MM.1S (cell line): ENCODE measurements at regions not wholly inside any gene's neighbourhood (a gene's known extent, or its start where the extent isn't known, plus 50 kb on each side); places are given as distances from the start of the nearest gene placed in this dataset.

Source experiments
- DNase-seq: peaks from one replicate; pipeline ENCODE4 v3.0.0-alpha.2; 2015
- H2AFZ ChIP-seq: fragments of 300-600 bp; sonication (generic); 2 replicates; pipeline ENCODE4 v1.6.0; 2016; ENCODE audit warnings: antibody characterized with exemption, low read length
- H3F3A ChIP-seq: fragments of 300-600 bp; sonication (generic); 2 replicates; pipeline ENCODE4 v1.6.1; 2016; ENCODE audit warnings: mild to moderate bottlenecking, antibody characterized with exemption, low read length, moderate library complexity, mixed read lengths; ENCODE audit not compliant: insufficient read depth
- H3K27ac ChIP-seq: fragments of 300-600 bp; sonication (generic); 2 replicates; pipeline ENCODE4 v1.5.1; 2016; ENCODE audit warnings: mild to moderate bottlenecking, low read length
- H3K27me3 ChIP-seq: fragments of 300-600 bp; sonication (generic); replicated peaks from 2 replicates; pipeline ENCODE4 v1.6.0; 2016; ENCODE audit warnings: low read length; ENCODE audit not compliant: insufficient read depth
- H3K36me3 ChIP-seq: fragments of 300-600 bp; sonication (generic); replicated peaks from 2 replicates; pipeline ENCODE4 v1.6.1; 2016; ENCODE audit warnings: mild to moderate bottlenecking, low read length, mixed read lengths; ENCODE audit not compliant: insufficient read depth
- H3K4me1 ChIP-seq: fragments of 300-600 bp; sonication (generic); 2 replicates; pipeline ENCODE4 v1.6.1; 2016; ENCODE audit warnings: low read length, mixed read lengths
- H3K4me2 ChIP-seq: fragments of 300-600 bp; sonication (generic); 2 replicates; pipeline ENCODE4 v1.6.0; 2016; ENCODE audit warnings: low read depth, low read length
- H3K4me3 ChIP-seq: fragments of 300-600 bp; sonication (generic); 2 replicates; pipeline ENCODE4 v1.5.1; 2016; ENCODE audit warnings: low read length, mixed read lengths
- H3K79me2 ChIP-seq: fragments of 300-600 bp; sonication (generic); 2 replicates; pipeline ENCODE4 v1.6.1; 2016; ENCODE audit warnings: mixed run types, low read length, mixed read lengths
- H3K9ac ChIP-seq: fragments of 300-600 bp; sonication (generic); 2 replicates; pipeline ENCODE4 v1.6.1; 2016; ENCODE audit warnings: low read length, mixed read lengths
- H3K9me2 ChIP-seq: fragments of 300-600 bp; sonication (generic); replicated peaks from 2 replicates; pipeline ENCODE4 v1.6.1; 2016; ENCODE audit warnings: mild to moderate bottlenecking, low read length, mixed read lengths; ENCODE audit not compliant: insufficient read depth
- H3K9me3 ChIP-seq: fragments of 300-600 bp; sonication (generic); replicated peaks from 2 replicates; pipeline ENCODE4 v1.6.1; 2016; ENCODE audit warnings: mild to moderate bottlenecking, low read length, mixed read lengths; ENCODE audit not compliant: insufficient read depth
- H4K20me1 ChIP-seq: fragments of 300-600 bp; sonication (generic); 2 replicates; pipeline ENCODE4 v1.6.1; 2016; ENCODE audit warnings: mild to moderate bottlenecking, low read length, moderate library complexity, mixed read lengths; ENCODE audit not compliant: insufficient read depth
- EZH2 ChIP-seq: fragments of 300-600 bp; sonication (generic); optimal IDR thresholded peaks from 2 replicates; pipeline ENCODE3; 2017; ENCODE audit warnings: low read depth, mild to moderate bottlenecking, antibody characterized with exemption, low read length, mixed read lengths
- EZH2phosphoT487 ChIP-seq: fragments of 300-600 bp; sonication (generic); IDR thresholded peaks from 2 replicates; pipeline ENCODE4 v1.6.1; 2018; ENCODE audit warnings: antibody characterized with exemption, low read length
- TF ChIP-seq, protein P1 (sequence below): fragments of 300-600 bp; sonication (generic); IDR thresholded peaks from 2 replicates; pipeline ENCODE4 v1.5.1; 2016; ENCODE audit warnings: antibody characterized with exemption, low read length, mixed read lengths

DNA sequence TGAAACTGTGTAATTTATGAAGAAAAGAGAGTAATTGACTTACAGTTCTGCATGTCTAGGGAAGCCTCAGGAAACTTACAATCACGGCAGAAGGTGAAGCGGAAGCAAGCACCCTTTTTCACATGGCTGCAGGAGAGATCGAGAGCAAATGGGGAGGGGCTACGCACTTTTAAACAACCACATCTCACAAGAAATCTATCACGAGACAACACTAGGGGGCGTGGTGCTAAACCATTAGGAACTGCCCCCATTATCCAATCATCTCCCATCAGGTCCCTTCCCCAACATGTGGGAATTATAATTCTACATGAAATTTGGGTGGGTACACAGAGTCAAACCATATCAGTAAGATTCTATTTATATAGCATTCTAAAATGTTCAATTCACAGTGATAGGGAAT lies 114.8 kb upstream of the TRPC4 start:
- H3K27ac ChIP-seq, result no peak overlapping the region
- H4K20me1 ChIP-seq, result no peaks in the 10 kb centered on the region
- no peaks in the 10 kb centered on the region for H3K9me3 ChIP-seq
- H2AFZ ChIP-seq, result no peak overlapping the region
- TF ChIP-seq EZH2phosphoT487 (no peak), EZH2 (no peak)
- TF ChIP-seq, protein P1, sequence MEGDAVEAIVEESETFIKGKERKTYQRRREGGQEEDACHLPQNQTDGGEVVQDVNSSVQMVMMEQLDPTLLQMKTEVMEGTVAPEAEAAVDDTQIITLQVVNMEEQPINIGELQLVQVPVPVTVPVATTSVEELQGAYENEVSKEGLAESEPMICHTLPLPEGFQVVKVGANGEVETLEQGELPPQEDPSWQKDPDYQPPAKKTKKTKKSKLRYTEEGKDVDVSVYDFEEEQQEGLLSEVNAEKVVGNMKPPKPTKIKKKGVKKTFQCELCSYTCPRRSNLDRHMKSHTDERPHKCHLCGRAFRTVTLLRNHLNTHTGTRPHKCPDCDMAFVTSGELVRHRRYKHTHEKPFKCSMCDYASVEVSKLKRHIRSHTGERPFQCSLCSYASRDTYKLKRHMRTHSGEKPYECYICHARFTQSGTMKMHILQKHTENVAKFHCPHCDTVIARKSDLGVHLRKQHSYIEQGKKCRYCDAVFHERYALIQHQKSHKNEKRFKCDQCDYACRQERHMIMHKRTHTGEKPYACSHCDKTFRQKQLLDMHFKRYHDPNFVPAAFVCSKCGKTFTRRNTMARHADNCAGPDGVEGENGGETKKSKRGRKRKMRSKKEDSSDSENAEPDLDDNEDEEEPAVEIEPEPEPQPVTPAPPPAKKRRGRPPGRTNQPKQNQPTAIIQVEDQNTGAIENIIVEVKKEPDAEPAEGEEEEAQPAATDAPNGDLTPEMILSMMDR, result no peak
- no peak for DNase-seq
- H3K4me2 ChIP-seq, result no peak overlapping the region
- H3K9me2 ChIP-seq, result no peaks in the 10 kb centered on the region
- no peak overlapping the region for H3K4me3 ChIP-seq
- H3K36me3 ChIP-seq, result no peaks in the 10 kb centered on the region
- H3F3A ChIP-seq, result no peaks in the 10 kb centered on the region
- no peak overlapping the region for H3K9ac ChIP-seq
- H3K79me2 ChIP-seq, result no peaks in the 10 kb centered on the region
- H3K27me3 ChIP-seq, result no peaks in the 10 kb centered on the region
- H3K4me1 ChIP-seq, result no peaks in the 10 kb centered on the region

DNA sequence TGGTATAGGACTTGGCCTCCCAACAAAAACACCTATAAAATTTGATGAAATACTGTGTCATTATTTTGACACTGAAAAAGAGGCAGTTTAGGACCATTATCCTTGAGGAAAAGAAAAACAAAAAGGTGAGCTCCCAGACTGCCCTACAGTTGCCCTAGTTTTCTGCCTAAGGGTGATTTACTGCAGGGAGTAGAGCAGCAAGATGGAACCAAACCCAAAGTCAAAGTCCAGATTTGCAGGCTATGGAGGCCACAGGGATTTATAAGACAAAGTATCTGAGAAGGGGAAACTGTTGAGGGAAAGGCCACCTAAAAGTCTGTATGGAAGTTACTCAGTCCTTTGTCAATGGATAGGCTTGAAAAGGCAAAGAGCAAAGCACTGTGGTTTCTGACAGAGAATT lies 112.4 kb upstream of the TRPC4 start:
- Histone ChIP-seq H2AFZ (no peak overlapping the region), H3K4me2 (no peak overlapping the region), H3K4me3 (no peak overlapping the region), H3F3A (no peaks in the 10 kb centered on the region), H3K9ac (no peak overlapping the region), H3K9me2 (no peaks in the 10 kb centered on the region), H3K4me1 (no peaks in the 10 kb centered on the region), H3K9me3 (no peaks in the 10 kb centered on the region), H4K20me1 (no peaks in the 10 kb centered on the region), H3K79me2 (no peaks in the 10 kb centered on the region), H3K36me3 (no peaks in the 10 kb centered on the region), H3K27me3 (no peaks in the 10 kb centered on the region), H3K27ac (no peak overlapping the region)
- no peak for DNase-seq
- TF ChIP-seq EZH2 (no peak), EZH2phosphoT487 (no peak)
- TF ChIP-seq, protein P1, result no peak

DNA sequence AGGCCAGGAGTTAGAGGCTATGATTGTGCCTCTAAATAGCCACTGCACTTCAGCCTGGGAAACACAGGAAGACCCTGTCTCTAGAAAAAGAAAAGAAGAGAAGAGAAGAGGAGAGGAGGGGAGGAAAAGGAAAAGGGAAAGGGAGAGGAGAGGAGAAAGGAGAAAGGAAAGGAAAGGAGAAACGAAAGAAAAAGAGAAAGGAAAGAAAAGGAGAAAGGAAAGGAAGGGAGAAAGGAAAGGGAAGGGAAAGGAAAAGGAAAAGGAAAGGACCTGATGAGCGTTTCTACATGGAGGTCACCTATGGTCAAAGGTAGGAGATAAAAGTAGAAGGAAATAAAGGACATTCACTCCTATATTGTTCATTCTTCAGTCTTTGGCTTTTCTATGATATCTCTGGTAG lies 109.1 kb upstream of the TRPC4 start:
- no peaks in the 10 kb centered on the region for H3K27me3 ChIP-seq
- no peaks in the 10 kb centered on the region for H3F3A ChIP-seq
- no peak overlapping the region for H3K4me2 ChIP-seq
- H3K9me3 ChIP-seq, result no peaks in the 10 kb centered on the region
- no peak for DNase-seq
- no peaks in the 10 kb centered on the region for H3K36me3 ChIP-seq
- H3K4me3 ChIP-seq, result no peak overlapping the region
- H2AFZ ChIP-seq, result no peak overlapping the region
- H3K27ac ChIP-seq, result no peak overlapping the region
- H3K9ac ChIP-seq, result no peak overlapping the region
- no peaks in the 10 kb centered on the region for H3K4me1 ChIP-seq
- TF ChIP-seq EZH2phosphoT487 (no peak), EZH2 (no peak)
- TF ChIP-seq, protein P1, result no peak
- no peaks in the 10 kb centered on the region for H3K79me2 ChIP-seq
- H3K9me2 ChIP-seq, result no peaks in the 10 kb centered on the region
- H4K20me1 ChIP-seq, result no peaks in the 10 kb centered on the region
